ENCODE measurements at regions not wholly inside any gene's neighbourhood (a gene's known extent, or its start where the extent isn't known, plus 50 kb on each side); places are given as distances from the start of the nearest gene placed in this dataset.

DNA sequence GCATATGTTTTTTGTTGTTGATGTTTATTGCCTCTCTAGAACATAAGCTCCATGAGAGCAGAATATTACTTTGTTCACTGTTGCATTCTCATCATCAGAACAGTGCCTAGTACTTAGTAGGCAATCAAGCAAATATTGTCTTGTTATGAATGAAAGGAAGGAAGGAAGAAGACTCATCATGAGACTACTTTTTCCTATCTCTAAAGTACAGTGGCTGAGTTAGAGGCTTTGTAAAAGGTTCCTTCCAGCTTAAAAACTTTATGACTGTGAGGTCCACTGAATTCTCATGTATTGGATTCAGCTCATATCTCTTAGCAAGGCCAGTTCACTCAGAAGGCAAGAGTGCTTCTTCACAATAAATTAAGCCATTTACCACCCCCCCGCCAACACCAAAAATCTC, 171.8 kb upstream of the NR3C1 start:
- Histone ChIP-seq H3K27ac (no peak overlapping the region), H3K9ac (ENCODE audit: insufficient read length) (no peak overlapping the region), H3K4me3 (no peak overlapping the region), H3K36me3 (ENCODE audit: insufficient read depth, low read length) (no peaks in the 10 kb centered on the region), H3K9me3 (ENCODE audit: low read depth, low read length) (no peaks in the 10 kb centered on the region)
- TF ChIP-seq POLR2AphosphoS5 (IDR thresholded peaks at IDR 0.05; ENCODE audit: borderline replicate concordance, low read depth, low read length) (no peak), EZH2 (IDR thresholded peaks at IDR 0.05) (no peak), FOXP2 (optimal IDR thresholded peaks at IDR 0.05; ENCODE audit: control extremely low read depth, extremely low read length, insufficient read depth) (no peak)
- no peak for DNase-seq (ENCODE audit: low read depth, low spot score)

DNA sequence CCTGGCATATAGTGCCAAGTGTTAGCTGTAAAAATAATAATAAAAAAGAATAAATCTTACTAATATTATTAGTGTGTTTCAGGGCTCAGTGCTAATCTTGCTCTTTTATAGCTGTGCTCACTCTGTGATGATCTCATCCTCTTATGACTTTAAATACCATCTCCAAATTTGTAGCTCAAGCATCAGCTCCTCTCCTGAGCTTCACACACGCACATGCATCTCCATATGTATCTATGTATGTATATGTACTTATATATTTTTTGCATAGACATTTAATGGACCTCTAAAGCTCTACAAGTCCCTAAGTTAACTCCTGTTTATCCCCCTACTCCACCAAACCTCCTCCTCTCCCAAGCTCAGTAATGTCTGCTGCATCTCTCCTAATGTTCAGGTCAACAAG, 170.8 kb upstream of the NR3C1 start:
- Histone ChIP-seq H3K36me3 (ENCODE audit: insufficient read depth, low read length) (no peaks in the 10 kb centered on the region), H3K4me3 (no peak overlapping the region), H3K9me3 (ENCODE audit: low read depth, low read length) (no peaks in the 10 kb centered on the region), H3K9ac (ENCODE audit: insufficient read length) (no peak overlapping the region), H3K27ac (no peak overlapping the region)
- no peak for TF ChIP-seq FOXP2 (optimal IDR thresholded peaks at IDR 0.05; ENCODE audit: control extremely low read depth, extremely low read length, insufficient read depth)
- TF ChIP-seq EZH2 (IDR thresholded peaks at IDR 0.05) = no peak
- TF ChIP-seq POLR2AphosphoS5 (IDR thresholded peaks at IDR 0.05; ENCODE audit: borderline replicate concordance, low read depth, low read length) = no peak
- DNase-seq (ENCODE audit: low read depth, low spot score) = no peak

DNA sequence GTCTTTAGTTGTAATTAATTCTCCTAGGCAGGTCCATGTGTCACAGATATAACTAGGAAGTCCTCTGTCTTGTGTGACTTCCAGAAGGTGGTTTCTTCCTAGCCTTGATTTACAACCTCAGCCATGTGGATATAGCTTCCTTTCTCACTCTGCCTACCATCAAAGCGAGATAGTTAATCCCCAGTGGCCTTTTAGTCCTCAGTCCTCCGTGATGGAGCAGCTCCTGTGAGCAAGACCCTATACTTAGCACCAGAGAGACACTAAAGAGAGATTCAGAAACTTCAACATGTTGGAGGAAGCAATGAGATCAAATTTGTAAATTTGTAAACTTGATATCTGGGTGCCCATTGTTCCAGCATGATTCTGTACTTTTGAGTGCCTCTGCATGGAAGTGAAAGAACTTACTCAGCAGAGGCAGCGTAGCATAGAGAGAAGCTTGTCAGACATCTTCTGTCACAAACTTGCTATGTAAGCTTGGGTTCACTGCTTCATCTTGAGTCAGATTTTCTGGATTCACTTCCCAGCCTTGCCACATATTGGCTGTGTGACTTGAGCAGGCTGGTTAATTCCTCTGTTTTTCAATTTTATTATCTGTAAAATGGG, 170.2 kb upstream of the NR3C1 start:
- Histone ChIP-seq H3K9ac (ENCODE audit: insufficient read length) (no peak overlapping the region), H3K4me3 (no peak overlapping the region), H3K36me3 (ENCODE audit: insufficient read depth, low read length) (no peaks in the 10 kb centered on the region), H3K27ac (no peak overlapping the region), H3K9me3 (ENCODE audit: low read depth, low read length) (no peaks in the 10 kb centered on the region)
- TF ChIP-seq POLR2AphosphoS5 (IDR thresholded peaks at IDR 0.05; ENCODE audit: borderline replicate concordance, low read depth, low read length) (no peak), EZH2 (IDR thresholded peaks at IDR 0.05) (no peak), FOXP2 (optimal IDR thresholded peaks at IDR 0.05; ENCODE audit: control extremely low read depth, extremely low read length, insufficient read depth) (no peak)
- DNase-seq (ENCODE audit: low read depth, low spot score) = no peak

DNA sequence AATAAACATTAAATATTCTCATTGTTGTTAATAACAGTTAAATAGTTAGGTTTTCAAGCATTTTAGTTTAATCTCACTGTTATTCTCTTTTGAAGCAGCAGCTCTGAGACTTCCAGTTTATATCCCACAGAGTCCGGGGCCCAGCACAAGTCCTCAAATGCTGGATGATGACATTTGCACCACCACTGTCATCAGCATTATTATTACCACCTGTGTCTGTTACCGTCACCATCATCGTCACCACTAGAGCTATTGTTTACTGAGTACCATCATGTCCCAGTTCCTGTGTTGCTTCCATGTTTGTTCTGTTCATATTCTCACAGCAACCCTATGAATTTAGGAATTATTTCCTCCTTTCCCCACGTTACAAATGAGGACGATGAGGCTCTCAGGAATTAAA, 169.2 kb upstream of the NR3C1 start:
- H3K9me3 ChIP-seq (ENCODE audit: low read depth, low read length) = no peaks in the 10 kb centered on the region
- H3K4me3 ChIP-seq = no peak overlapping the region
- H3K27ac ChIP-seq = no peak overlapping the region
- TF ChIP-seq POLR2AphosphoS5 (IDR thresholded peaks at IDR 0.05; ENCODE audit: borderline replicate concordance, low read depth, low read length) (no peak), FOXP2 (optimal IDR thresholded peaks at IDR 0.05; ENCODE audit: control extremely low read depth, extremely low read length, insufficient read depth) (no peak), EZH2 (IDR thresholded peaks at IDR 0.05) (no peak)
- no peak for DNase-seq (ENCODE audit: low read depth, low spot score)
- H3K36me3 ChIP-seq (ENCODE audit: insufficient read depth, low read length) = no peaks in the 10 kb centered on the region
- no peak overlapping the region for H3K9ac ChIP-seq (ENCODE audit: insufficient read length)

DNA sequence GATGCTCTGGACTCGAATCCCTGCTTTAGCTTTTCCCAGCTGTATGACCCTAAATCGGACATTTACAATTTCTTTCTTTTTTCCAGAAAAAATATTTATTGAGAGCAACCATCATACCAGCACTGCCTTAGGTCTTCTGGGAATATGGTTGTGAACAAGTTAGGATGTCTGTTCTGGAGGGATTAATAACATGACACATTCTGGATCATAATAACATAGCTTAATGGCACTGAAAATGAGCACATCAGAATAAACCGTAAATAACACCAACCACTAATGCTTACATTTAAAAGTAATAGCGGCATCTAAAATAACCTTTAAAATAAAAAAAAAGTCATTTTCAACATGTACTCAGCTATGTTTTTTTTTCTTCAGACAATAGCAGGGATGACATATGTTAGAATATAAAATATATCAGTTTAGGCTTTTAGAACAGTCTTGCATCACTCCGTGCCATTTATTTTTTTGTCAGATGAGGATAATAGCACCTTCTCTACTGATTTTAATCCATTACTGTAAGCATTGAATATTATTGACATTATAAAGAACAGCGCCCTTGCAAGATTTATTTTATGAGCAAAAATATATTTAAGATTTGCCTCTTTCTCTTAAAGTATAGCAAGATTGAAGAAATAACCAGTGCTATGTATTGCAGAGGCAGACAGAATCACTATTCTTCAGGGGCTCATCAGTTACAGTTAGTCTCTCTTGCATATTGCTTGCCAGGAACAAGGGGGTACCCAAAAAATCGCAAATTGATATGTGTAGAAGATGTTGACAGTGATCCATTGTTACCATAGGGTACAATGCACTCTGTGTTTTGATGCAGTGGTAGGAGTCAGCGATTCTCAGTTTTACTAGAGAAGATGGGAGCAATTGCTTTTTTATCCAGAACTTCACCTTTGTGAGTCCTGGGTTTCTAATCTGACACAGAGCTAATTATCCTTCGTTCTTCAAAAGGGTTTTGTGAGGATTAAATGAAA, 168.4 kb upstream of the NR3C1 start:
- no peak for DNase-seq (ENCODE audit: low read depth, low spot score)
- H3K36me3 ChIP-seq (ENCODE audit: insufficient read depth, low read length) = no peaks in the 10 kb centered on the region
- TF ChIP-seq POLR2AphosphoS5 (IDR thresholded peaks at IDR 0.05; ENCODE audit: borderline replicate concordance, low read depth, low read length) (no peak), EZH2 (IDR thresholded peaks at IDR 0.05) (no peak), FOXP2 (optimal IDR thresholded peaks at IDR 0.05; ENCODE audit: control extremely low read depth, extremely low read length, insufficient read depth) (no peak)

DNA sequence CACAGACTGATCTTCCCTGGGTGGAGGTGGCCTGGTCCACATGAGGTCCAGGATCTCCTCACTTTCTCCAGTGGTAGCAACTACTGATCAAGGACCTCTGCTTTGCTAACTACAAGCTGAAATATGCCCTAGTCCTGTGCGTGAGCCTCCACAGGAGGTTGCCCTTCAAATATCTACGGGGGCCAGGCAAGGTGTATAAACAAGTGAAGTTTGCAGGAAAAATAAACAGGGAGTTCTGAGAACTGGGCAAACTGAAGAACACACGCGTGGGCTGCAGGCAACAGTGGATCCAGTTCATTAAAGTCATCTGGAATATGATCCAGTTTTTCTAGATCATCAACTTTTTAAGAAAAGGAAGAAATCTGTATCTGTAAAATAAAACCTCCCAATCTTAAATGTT, 167.5 kb upstream of the NR3C1 start:
- Histone ChIP-seq H3K9ac (ENCODE audit: insufficient read length) (no peak overlapping the region), H3K27ac (no peak overlapping the region), H3K9me3 (ENCODE audit: low read depth, low read length) (no peaks in the 10 kb centered on the region), H3K4me3 (no peak overlapping the region), H3K36me3 (ENCODE audit: insufficient read depth, low read length) (no peaks in the 10 kb centered on the region)
- DNase-seq (ENCODE audit: low read depth, low spot score) = no peak
- TF ChIP-seq POLR2AphosphoS5 (IDR thresholded peaks at IDR 0.05; ENCODE audit: borderline replicate concordance, low read depth, low read length) (no peak), EZH2 (IDR thresholded peaks at IDR 0.05) (no peak), FOXP2 (optimal IDR thresholded peaks at IDR 0.05; ENCODE audit: control extremely low read depth, extremely low read length, insufficient read depth) (no peak)

More for the DNA sequence above, 168.4 kb upstream of the NR3C1 start:
- H3K9ac ChIP-seq (ENCODE audit: insufficient read length) = no peak overlapping the region
- H3K9me3 ChIP-seq (ENCODE audit: low read depth, low read length) = no peaks in the 10 kb centered on the region
- H3K27ac ChIP-seq = no peak overlapping the region
- H3K4me3 ChIP-seq = no peak overlapping the region

DNA sequence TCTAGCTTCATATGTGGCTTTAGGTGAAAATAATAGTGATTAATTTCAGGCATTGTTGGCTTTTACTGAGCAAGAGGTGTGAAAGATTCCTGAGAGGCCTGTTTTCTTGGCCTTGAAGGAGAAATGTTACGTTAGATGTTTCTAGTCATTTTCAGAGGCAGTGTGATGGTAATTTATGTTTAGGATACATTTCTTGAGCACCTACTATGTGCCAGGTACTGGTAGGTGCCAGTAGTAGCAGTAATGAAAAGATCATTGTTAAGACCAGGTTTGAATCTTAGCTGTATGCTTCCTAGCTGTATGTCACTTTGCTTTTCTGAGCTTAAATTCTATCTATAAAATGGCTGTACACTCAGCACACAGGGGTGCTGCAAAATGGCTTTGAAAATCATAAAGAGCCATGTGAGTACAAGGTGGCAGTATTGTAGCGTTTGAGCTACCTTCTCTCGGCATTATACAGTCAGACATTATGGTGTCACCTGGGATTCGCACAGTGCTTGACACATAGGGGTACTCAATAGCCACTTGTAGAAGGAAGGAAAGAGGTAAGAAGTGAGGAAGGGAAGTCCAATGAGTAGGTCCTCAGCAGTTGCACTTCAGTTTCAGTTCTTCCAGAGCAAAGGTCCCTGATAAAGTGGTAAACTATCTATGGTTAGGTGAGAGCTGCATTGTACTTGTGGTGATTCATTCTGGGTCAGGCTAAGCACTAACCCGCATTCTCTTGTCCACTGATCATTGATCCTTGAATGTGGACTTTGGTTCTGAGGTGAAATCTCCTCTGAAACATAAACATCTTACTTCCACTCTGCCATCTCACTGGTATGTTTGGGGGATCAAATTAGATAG, 166.5 kb upstream of the NR3C1 start:
- Histone ChIP-seq H3K9ac (ENCODE audit: insufficient read length) (no peak overlapping the region), H3K9me3 (ENCODE audit: low read depth, low read length) (no peaks in the 10 kb centered on the region), H3K27ac (no peak overlapping the region), H3K36me3 (ENCODE audit: insufficient read depth, low read length) (no peaks in the 10 kb centered on the region), H3K4me3 (no peak overlapping the region)
- DNase-seq (ENCODE audit: low read depth, low spot score) = no peak
- TF ChIP-seq POLR2AphosphoS5 (IDR thresholded peaks at IDR 0.05; ENCODE audit: borderline replicate concordance, low read depth, low read length) (no peak), FOXP2 (optimal IDR thresholded peaks at IDR 0.05; ENCODE audit: control extremely low read depth, extremely low read length, insufficient read depth) (no peak), EZH2 (IDR thresholded peaks at IDR 0.05) (no peak)

DNA sequence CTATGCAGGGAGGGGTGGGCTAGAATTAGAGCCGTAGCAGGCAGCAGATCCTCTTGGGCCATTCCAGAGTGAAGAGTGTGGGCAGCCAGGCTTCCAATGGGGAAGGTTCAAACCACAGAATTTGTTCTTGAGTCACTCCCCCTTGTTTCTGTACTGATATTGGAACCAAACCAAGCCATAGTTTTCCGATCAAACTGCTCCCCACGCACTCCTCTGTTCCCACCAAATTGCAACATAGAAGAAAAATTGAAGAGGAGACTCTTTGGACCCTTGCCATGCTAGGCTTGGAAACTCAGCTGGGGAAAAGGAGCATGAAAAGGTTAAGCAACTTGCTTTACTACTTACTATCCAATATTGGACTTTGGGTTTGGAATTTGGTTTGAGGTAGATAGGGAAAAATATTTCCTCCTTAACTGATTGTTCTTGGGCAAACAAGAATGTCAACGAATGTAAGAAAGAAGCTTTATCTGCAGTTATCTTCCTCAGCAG, 165.8 kb upstream of the NR3C1 start:
- Histone ChIP-seq H3K9me3 (ENCODE audit: low read depth, low read length) (no peaks in the 10 kb centered on the region), H3K9ac (ENCODE audit: insufficient read length) (no peak overlapping the region), H3K36me3 (ENCODE audit: insufficient read depth, low read length) (no peaks in the 10 kb centered on the region), H3K4me3 (no peak overlapping the region), H3K27ac (no peak overlapping the region)
- TF ChIP-seq EZH2 (IDR thresholded peaks at IDR 0.05) (no peak), FOXP2 (optimal IDR thresholded peaks at IDR 0.05; ENCODE audit: control extremely low read depth, extremely low read length, insufficient read depth) (no peak), POLR2AphosphoS5 (IDR thresholded peaks at IDR 0.05; ENCODE audit: borderline replicate concordance, low read depth, low read length) (no peak)
- DNase-seq (ENCODE audit: low read depth, low spot score) = no peak

Data from SK-N-MC (cell line).